ENCODE measurements at regions not wholly inside any gene's neighbourhood (a gene's known extent, or its start where the extent isn't known, plus 50 kb on each side); places are given as distances from the start of the nearest gene placed in this dataset.
A peak's percentile ranks its signal among the peaks of the same experiment; 100 is the strongest.

DNA sequence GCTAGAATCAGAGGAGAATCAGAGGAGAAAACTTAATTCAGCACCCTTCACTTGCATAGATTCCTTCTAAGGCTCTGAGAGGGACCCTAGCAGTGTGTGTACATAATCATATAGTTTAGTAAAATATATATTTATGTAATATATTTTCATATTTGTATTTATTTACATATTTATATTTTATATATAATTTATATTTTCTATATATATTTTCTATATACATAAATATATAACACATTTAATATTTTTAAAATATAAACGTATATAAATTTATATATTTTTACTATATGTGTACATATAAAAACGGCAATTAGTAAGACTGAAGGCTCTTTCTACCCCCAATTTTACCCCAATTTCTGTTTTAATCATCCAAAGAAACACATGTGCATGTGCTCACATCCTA lies 80.3 kb downstream of the NXPE2 start:
- H3K9me3 ChIP-seq (replicated peaks; ENCODE audit: control insufficient read depth, low read depth, low read length): no peaks in the 10 kb centered on the region
- no peak for DNase-seq
- H3K36me3 ChIP-seq (ENCODE audit: control insufficient read depth, insufficient read depth, low read length): no peaks in the 10 kb centered on the region
- H3K4me1 ChIP-seq (ENCODE audit: control insufficient read depth, insufficient read depth, low read length): no peaks in the 10 kb centered on the region
- H3K27ac ChIP-seq (ENCODE audit: low read length): no peak overlapping the region
- H3K4me3 ChIP-seq (ENCODE audit: low read length): no peak overlapping the region
- no peaks in the 10 kb centered on the region for H3K27me3 ChIP-seq (ENCODE audit: control insufficient read depth, insufficient read depth, low read length)
- WGBS (ENCODE audit: insufficient coverage): 80% methylated on average over 1 of the region's 2 CpGs

GRCh38 chr11:114762408-114762807 lies 84.1 kb downstream of the NXPE2 start:
- H3K4me3 ChIP-seq (ENCODE audit: low read length): no peak overlapping the region
- H3K27me3 ChIP-seq (ENCODE audit: control insufficient read depth, insufficient read depth, low read length): no peaks in the 10 kb centered on the region
- no peaks in the 10 kb centered on the region for H3K4me1 ChIP-seq (ENCODE audit: control insufficient read depth, insufficient read depth, low read length)
- no peaks in the 10 kb centered on the region for H3K9me3 ChIP-seq (replicated peaks; ENCODE audit: control insufficient read depth, low read depth, low read length)
- H3K36me3 ChIP-seq (ENCODE audit: control insufficient read depth, insufficient read depth, low read length): no peaks in the 10 kb centered on the region
- no peak overlapping the region for H3K27ac ChIP-seq (ENCODE audit: low read length)
- peak; percentile 80 for DNase-seq
- WGBS (ENCODE audit: insufficient coverage): 9% methylated on average over 3 of the region's 4 CpGs

GRCh38 chr11:114764563-114764962 lies 86.2 kb downstream of the NXPE2 start:
- WGBS (ENCODE audit: insufficient coverage): no CpG with 5 or more reads among the region's 2 CpGs
- no peak for DNase-seq
- H3K9me3 ChIP-seq (replicated peaks; ENCODE audit: control insufficient read depth, low read depth, low read length): no peaks in the 10 kb centered on the region
- no peak overlapping the region for H3K4me3 ChIP-seq (ENCODE audit: low read length)
- no peaks in the 10 kb centered on the region for H3K4me1 ChIP-seq (ENCODE audit: control insufficient read depth, insufficient read depth, low read length)
- no peaks in the 10 kb centered on the region for H3K36me3 ChIP-seq (ENCODE audit: control insufficient read depth, insufficient read depth, low read length)
- no peak overlapping the region for H3K27ac ChIP-seq (ENCODE audit: low read length)
- H3K27me3 ChIP-seq (ENCODE audit: control insufficient read depth, insufficient read depth, low read length): no peaks in the 10 kb centered on the region

DNA sequence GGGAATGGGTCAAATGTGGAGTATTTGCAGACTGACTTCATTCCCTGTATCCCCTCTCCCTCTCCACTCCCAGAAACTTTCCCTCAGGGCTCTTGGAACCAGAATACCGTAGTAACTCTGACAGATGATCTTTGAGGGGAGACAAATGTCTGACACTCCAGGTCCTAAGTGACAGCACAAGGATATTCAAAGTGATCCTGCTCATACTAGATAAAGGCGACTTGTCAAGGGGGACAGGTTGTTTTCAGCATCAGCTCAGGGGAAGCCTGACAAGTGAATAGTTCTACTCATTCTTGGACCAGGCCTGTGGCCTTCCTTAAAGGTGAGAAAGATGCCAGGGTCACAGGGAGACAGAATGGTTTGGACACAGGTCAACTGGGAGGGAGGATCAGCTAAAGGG lies 92.8 kb downstream of the NXPE2 start:
- no peaks in the 10 kb centered on the region for H3K36me3 ChIP-seq (ENCODE audit: control insufficient read depth, insufficient read depth, low read length)
- H3K27ac ChIP-seq (ENCODE audit: low read length): no peak overlapping the region
- H3K9me3 ChIP-seq (replicated peaks; ENCODE audit: control insufficient read depth, low read depth, low read length): no peaks in the 10 kb centered on the region
- peaks cover 5% of the 10 kb centered on the region for H3K27me3 ChIP-seq (ENCODE audit: control insufficient read depth, insufficient read depth, low read length)
- no peak overlapping the region for H3K4me3 ChIP-seq (ENCODE audit: low read length)
- 100% methylated on average over 1 of the region's 2 CpGs for WGBS (ENCODE audit: insufficient coverage)
- no peak for DNase-seq
- no peaks in the 10 kb centered on the region for H3K4me1 ChIP-seq (ENCODE audit: control insufficient read depth, insufficient read depth, low read length)

DNA sequence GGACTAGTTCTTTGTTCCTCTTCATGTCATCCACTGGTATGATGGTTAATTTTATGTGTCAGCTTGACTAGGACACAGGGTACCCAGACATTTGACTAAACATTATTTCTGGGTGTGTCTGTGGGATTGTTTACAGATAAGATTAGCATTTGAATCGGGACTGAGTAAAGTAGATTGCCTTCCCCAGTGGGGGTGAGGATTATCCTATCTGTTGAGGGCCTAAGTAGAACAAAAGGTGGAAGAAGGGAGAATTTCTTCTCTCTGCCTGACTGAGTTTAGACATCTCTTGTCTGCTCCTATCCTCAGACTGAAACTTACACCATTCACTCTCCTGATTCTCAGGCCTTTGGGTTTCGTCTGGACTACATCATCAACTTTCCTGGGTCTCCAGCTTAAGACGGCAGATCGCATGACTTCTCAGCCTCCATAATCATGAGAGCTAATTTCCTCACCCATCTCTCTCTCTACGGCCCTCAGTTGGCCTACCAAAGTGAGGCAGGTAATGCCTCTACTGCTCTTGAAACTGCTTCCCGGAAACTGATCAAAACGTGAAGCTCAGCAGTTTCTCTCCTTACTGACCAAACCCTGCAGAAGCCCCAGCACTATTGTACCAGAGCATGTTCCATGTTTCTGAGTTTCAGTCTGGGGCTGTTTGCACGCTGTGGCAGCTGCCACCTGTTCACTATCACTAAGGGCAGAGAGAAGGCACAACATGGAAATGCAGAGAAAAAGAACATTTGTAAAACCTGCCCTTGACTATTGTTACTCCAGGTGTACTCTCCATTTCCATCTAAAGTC lies 95.4 kb downstream of the NXPE2 start:
- Histone ChIP-seq H3K4me1 (ENCODE audit: control insufficient read depth, insufficient read depth, low read length) (no peaks in the 10 kb centered on the region), H3K9me3 (replicated peaks; ENCODE audit: control insufficient read depth, low read depth, low read length) (no peaks in the 10 kb centered on the region), H3K36me3 (ENCODE audit: control insufficient read depth, insufficient read depth, low read length) (no peaks in the 10 kb centered on the region), H3K4me3 (ENCODE audit: low read length) (no peak overlapping the region), H3K27me3 (ENCODE audit: control insufficient read depth, insufficient read depth, low read length) (peaks cover 5% of the 10 kb centered on the region), H3K27ac (ENCODE audit: low read length) (no peak overlapping the region)
- 80% methylated on average over 6 of the region's 8 CpGs for WGBS (ENCODE audit: insufficient coverage)
- no peak for DNase-seq

- 54% methylated on average over 10 of the region's 19 CpGs for WGBS (ENCODE audit: insufficient coverage)
- H3K36me3 ChIP-seq (ENCODE audit: control insufficient read depth, insufficient read depth, low read length): no peaks in the 10 kb centered on the region
- no peaks in the 10 kb centered on the region for H3K9me3 ChIP-seq (replicated peaks; ENCODE audit: control insufficient read depth, low read depth, low read length)
- no peaks in the 10 kb centered on the region for H3K4me1 ChIP-seq (ENCODE audit: control insufficient read depth, insufficient read depth, low read length)
- peaks cover 5% of the 10 kb centered on the region for H3K27me3 ChIP-seq (ENCODE audit: control insufficient read depth, insufficient read depth, low read length)
- DNase-seq: peak; percentile 70
- no peak overlapping the region for H3K27ac ChIP-seq (ENCODE audit: low read length)
- H3K4me3 ChIP-seq (ENCODE audit: low read length): no peak overlapping the region
Observed at GRCh38 chr11:114774599-114775361, 96.5 kb downstream of the NXPE2 start.

DNA sequence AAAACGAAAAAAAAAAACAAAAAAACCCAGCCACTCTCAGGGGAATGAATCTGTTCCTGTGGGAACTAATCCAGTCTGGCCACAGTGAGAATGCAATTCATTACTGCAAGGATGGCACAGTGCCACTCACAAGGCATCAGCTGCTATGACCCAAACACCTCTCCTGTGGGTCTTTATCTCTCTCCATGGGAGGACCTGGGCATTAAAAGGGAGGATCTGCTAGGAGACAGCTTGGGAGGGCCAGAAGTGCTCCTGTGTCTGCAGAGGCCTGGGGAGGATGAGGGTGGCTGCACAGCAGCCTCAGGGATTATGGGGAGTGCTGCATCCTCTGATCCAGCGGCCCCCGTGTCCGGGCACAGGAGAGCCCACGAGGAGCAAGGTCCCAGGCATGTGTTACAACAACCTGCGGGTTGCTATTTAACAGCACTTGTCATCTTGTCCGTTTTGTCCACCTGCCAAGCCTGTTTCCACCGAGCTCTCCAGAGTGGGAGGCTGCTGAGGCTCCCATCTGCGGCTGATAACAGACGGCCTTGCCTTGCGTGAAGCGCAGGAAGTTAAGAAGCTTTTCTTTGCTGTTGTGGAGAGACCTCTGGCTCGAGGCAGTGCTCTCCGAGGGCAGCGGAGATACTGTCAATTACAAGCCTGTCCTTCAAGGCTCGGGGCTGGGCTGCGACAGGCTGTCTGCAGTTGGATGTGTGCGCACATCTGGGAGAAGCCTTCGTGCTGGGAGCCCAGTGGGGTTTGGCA lies 97.7 kb downstream of the NXPE2 start:
- H3K36me3 ChIP-seq (ENCODE audit: control insufficient read depth, insufficient read depth, low read length): no peaks in the 10 kb centered on the region
- peaks cover 5% of the 10 kb centered on the region for H3K27me3 ChIP-seq (ENCODE audit: control insufficient read depth, insufficient read depth, low read length)
- peak; percentile 47 for DNase-seq
- H3K4me1 ChIP-seq (ENCODE audit: control insufficient read depth, insufficient read depth, low read length): no peaks in the 10 kb centered on the region
- no peaks in the 10 kb centered on the region for H3K9me3 ChIP-seq (replicated peaks; ENCODE audit: control insufficient read depth, low read depth, low read length)
- no peak overlapping the region for H3K27ac ChIP-seq (ENCODE audit: low read length)
- WGBS (ENCODE audit: insufficient coverage): 31% methylated on average over 8 of the region's 19 CpGs
- no peak overlapping the region for H3K4me3 ChIP-seq (ENCODE audit: low read length)

DNA sequence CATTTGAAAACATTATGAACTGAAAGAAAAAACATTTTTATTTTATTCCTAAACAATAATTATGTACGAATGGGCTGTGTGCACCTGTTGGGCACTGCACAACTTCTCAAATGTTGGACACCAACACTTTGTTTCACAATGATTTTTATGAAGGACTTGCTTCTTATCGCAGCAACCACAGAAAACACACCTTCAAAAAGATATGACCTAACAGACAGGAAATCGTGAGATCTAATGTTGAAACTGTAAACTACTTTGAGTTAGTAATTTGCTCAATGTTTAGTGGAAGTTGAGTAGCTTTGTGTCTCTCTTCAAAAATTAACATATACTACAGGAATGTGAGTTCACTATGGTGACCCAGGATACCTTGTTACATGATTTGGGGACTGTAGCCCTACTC lies 98.6 kb downstream of the NXPE2 start:
- Histone ChIP-seq H3K36me3 (ENCODE audit: control insufficient read depth, insufficient read depth, low read length) (no peaks in the 10 kb centered on the region), H3K27ac (ENCODE audit: low read length) (no peak overlapping the region), H3K27me3 (ENCODE audit: control insufficient read depth, insufficient read depth, low read length) (peaks cover 5% of the 10 kb centered on the region), H3K4me1 (ENCODE audit: control insufficient read depth, insufficient read depth, low read length) (no peaks in the 10 kb centered on the region), H3K9me3 (replicated peaks; ENCODE audit: control insufficient read depth, low read depth, low read length) (no peaks in the 10 kb centered on the region), H3K4me3 (ENCODE audit: low read length) (no peak overlapping the region)
- DNase-seq: no peak
- no CpG with 5 or more reads among the region's 3 CpGs for WGBS (ENCODE audit: insufficient coverage)

DNA sequence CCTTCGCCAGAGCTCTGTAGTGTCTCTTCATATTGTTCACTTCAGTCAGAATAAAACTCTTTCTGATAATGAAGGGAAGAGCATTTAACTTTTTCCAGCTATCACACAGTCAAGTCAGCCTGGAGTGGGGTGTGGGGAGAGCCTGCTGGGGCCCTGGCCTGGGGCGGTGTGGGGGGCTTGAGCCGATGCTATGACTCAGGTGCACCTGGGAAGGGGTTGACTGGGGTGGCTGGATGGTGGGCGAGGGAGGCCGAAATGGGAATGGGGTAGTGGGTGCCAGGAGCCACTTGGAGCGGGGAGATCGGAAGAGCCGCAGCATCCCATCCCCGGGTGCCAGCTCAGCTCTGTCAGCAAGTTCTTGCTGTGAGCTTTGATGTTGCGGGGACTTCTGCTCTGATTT lies 100.9 kb downstream of the NXPE2 start:
- no peak overlapping the region for H3K4me3 ChIP-seq (ENCODE audit: low read length)
- H3K4me1 ChIP-seq (ENCODE audit: control insufficient read depth, insufficient read depth, low read length): peaks cover 3% of the 10 kb centered on the region
- no peak for DNase-seq
- H3K27me3 ChIP-seq (ENCODE audit: control insufficient read depth, insufficient read depth, low read length): peaks cover 5% of the 10 kb centered on the region
- WGBS (ENCODE audit: insufficient coverage): 63% methylated on average over 2 of the region's 10 CpGs
- no peaks in the 10 kb centered on the region for H3K36me3 ChIP-seq (ENCODE audit: control insufficient read depth, insufficient read depth, low read length)
- H3K9me3 ChIP-seq (replicated peaks; ENCODE audit: control insufficient read depth, low read depth, low read length): no peaks in the 10 kb centered on the region
- no peak overlapping the region for H3K27ac ChIP-seq (ENCODE audit: low read length)

GRCh38 chr11:114782650-114783310 lies 104.5 kb downstream of the NXPE2 start:
- Histone ChIP-seq H3K4me1 (ENCODE audit: control insufficient read depth, insufficient read depth, low read length) (peaks cover 3% of the 10 kb centered on the region), H3K27me3 (ENCODE audit: control insufficient read depth, insufficient read depth, low read length) (no peaks in the 10 kb centered on the region), H3K9me3 (replicated peaks; ENCODE audit: control insufficient read depth, low read depth, low read length) (no peaks in the 10 kb centered on the region), H3K36me3 (ENCODE audit: control insufficient read depth, insufficient read depth, low read length) (no peaks in the 10 kb centered on the region), H3K27ac (ENCODE audit: low read length) (no peak overlapping the region), H3K4me3 (ENCODE audit: low read length) (no peak overlapping the region)
- DNase-seq: no peak
- 65% methylated on average over 9 of the region's 13 CpGs for WGBS (ENCODE audit: insufficient coverage)

All from muscle of leg (tissue), 3 donors.